DMS153 (cell line): ENCODE measurements at regions not wholly inside any gene's neighbourhood (a gene's known extent, or its start where the extent isn't known, plus 50 kb on each side); places are given as distances from the start of the nearest gene placed in this dataset.

Source experiments
- DNase-seq: peaks from one replicate; lab custom pipeline; 2025; lab: John Stamatoyannopoulos, UW

GRCh38 chr4:128528793-128529553 lies 241.4 kb upstream of the PGRMC2 start:
- DNase-seq, result no peak

- no peak for DNase-seq
Measured at GRCh38 chr4:128527946-128528576, 240.4 kb upstream of the PGRMC2 start.

DNA sequence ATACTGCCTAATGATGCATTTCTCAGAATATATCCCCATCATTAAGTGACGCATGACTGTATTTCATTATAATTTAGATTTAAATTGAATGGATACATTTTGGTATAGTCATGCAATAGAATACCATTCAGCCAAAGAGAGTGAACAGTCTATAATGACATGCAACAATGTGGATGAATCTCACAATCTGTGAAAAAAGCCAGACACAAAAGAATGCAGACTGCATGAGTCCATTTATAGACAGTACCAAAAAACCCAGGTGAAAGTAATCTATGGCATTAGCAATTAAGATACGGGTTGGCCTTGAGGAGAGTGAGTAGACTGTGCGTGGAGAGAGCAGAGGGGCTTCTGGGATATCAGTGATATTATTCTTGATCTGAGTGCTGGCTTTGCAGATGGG lies 239.7 kb upstream of the PGRMC2 start:
- no peak for DNase-seq

GRCh38 chr4:128525992-128526630 lies 238.5 kb upstream of the PGRMC2 start:
- no peak for DNase-seq

DNA sequence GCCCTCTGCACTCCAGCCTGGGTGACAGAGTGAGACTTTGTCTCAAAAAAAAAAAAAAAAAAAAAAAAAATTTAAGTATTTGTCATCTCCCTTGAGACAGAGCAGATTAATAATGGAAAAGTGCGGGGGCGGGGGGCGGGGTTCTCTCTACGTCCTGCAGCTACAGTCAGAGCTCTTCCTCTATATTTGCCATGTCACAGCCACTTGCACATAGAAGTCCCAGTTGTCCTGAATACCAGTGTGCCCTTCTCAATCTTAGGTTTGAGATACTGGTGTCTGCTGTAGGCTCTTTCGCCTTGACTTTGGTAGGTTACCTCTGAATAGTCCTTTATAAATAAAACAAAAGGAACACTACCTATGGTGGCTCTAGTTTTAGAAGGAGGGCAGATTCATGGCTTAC lies 237.8 kb upstream of the PGRMC2 start:
- no peak for DNase-seq

GRCh38 chr4:128524311-128524710 lies 236.7 kb upstream of the PGRMC2 start:
- DNase-seq, result no peak

DNA sequence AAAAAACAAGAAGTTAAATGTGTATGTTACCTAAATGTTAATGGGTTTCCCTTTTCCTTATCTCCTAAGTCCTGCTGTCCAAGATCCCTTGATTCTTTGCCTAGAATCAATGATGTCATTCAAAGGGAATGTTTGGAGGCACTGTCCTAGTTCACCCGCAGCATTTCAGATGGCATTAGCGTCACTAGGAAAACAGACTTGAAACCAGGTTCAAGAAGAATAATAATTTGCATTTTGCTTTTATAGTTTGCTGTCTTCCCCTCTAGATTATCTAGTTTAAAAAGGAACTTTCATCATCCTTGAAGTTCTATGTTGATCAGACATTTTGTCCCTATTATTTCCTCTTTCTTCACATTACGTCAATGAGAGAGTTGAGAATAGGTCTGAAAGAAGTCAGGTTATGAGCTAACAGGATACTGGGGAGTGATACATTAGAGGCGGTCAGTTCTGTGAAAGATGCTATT lies 234.1 kb upstream of the PGRMC2 start:
- DNase-seq, result no peak

DNA sequence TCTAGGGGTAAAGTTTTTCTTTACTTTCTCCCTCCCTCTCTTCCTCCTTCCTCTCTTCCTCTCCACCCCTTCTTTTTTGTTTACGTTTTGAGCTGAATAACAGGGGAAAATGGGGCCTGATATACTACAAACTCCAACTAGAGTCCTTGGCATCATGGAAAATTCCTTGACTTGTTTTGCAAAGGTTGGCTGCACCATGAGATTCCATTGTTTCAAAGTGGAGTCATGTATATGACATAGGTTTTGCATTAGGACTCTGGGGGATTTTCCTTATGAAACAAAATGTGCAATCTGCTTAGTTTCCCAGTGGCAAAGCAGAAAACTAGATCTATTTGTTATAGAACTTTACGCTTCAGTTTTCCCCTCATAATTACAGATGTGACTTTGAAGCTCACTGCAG lies 233.5 kb upstream of the PGRMC2 start:
- no peak for DNase-seq

DNA sequence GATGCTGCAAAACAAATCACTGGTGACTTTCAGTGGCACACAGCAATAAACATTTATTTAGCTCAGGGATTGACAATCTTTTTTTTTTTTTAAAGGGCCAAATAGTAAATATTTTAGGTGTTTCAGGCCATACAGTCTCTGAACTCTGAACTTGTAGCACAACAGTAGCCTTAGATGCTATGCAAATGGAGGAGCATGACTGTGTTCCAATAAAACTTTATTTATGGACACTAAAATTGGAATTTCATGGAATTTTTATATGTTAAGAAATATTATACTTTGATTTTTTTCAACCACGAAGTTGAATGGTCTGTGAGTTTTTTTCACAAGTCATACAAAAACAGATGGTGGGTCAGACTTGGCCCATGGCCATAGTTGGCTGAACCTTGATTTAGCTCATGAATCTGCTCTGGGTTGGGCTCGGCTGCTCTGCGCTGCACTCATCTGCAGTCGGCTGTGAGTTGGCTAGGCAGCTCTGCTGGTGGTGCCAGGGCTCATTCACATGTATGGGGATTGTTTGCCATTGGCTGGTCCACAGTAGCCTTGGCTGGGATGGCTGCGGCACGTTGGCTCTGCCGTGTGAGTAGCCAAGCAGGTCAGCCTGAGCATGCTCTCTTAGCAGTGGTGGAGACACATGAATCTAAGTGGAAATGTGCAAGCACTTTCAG lies 231.7 kb upstream of the PGRMC2 start:
- DNase-seq, result no peak

DNA sequence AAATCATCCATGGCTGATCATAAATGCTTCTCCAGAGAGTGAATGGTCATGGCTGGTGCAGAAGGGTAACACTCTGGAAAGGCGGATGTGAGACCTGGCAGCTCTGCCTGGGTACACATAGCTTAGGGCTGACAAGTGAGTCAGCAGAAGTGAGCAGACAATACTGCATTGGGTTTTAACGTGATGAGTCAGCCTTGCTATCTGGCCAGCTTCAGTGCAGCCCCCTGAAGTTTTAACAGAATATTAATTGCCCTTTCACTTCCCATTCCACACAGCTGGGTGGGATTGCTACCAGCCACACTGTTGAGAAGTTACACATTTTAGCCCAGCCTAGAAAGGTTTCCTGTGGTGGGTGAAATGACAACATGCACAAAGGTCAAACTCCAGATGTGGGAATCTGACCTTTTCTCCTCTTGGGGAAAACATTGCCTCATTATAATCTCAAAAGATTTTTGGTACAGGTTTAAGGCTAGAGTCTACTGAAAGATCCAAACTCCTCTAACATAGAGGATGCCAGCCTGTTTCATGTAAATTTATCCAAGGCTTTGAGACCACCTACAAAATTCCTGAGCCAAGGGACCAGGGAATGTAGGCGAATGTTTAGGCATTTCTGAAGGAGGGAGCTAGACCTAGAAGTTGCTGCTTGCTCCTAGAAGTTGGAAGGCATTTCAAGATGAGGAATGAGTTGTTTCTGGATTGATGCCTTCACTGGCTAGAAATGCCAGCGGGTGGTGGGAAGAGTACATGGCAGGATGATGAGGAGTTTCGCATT lies 230.3 kb upstream of the PGRMC2 start:
- DNase-seq, result no peak

DNA sequence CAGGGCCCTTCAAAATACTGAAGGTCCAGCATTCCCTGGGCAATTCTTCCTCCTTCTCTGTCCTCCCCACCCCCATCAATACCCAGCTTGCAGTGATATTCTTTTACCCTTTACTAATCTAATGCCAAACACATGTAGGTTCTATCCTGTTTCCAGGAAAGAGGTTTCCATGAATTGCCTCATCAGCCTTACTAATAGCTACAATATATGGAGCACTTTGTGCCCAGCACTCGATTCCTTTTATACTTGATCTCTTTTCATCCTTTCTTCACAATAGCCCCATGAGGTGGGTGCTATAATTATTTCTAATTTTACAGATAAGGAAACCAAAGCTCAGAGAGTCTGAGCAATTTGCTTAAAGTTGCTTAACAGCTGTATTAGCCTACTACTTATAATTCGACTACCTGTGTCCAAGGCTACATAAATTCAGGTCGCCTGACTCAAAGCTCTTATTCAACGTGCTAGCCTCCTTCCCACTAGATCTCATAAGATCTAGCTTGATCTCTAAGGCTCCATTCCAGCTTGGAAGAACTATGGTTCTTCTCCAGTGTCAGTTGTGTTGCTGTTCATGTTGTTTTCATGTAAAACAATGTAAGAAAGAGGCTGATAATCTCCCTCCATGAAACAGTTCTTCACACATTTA lies 229.6 kb upstream of the PGRMC2 start:
- DNase-seq, result no peak

DNA sequence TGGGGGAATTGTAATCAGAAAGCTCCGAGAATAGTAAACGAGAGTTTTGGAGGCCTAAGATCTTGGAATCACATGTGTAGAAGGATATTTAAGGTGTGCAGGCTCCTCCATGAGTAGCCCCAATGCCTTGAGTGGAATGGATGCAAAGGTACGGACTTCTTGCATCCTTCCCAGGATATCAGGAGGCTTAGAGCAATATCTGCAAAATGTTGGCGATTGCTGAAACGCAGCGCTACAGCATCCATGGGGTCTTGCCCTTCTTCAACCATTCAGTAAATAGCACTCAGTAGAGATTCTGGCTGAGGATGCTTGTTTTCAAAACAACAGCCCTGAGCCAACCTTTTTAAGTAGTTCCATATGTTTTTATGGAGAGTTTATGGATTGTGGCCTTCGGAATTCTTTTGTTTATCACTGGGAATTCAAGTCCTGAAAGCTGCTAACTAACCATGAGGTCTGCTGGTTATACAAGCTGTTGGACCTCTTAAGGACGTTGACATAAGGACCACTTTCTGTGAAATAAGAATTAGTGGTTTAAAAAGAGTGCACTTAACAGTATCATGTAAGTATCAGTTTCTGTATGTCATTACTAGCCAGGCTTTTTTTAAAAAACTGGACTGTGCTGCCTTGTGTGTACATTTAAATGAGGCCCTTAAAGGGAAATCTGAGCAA lies 228.8 kb upstream of the PGRMC2 start:
- no peak for DNase-seq

- DNase-seq, result no peak
Measured at GRCh38 chr4:128513664-128514484, 226.3 kb upstream of the PGRMC2 start.

DNA sequence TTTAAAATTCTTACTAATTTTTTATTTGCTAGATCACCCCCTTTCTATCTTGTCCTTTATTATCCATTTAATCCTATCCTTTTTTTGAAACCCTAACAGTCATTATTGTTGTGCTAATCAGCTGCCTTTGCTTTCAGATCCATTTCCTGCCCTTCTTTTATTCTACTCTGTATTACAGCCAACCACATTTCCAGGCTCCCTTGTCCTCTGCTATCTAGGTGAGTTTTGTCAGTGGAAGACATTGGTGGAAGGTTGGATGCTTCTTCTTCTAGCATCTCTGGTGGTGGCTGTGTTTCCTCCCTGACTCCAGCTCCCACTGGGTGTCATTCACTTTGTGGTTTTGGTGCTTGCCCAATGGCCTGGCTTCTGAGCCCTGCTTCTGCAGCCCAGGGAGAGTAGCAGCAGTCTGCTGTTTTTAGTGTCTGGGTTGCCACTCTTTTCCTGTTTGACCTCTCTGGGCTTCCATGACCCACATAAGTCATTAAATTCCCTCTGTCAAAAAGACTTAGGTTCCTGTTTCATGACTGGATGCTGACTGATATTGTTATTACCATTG lies 225.2 kb upstream of the PGRMC2 start:
- no peak for DNase-seq

DNA sequence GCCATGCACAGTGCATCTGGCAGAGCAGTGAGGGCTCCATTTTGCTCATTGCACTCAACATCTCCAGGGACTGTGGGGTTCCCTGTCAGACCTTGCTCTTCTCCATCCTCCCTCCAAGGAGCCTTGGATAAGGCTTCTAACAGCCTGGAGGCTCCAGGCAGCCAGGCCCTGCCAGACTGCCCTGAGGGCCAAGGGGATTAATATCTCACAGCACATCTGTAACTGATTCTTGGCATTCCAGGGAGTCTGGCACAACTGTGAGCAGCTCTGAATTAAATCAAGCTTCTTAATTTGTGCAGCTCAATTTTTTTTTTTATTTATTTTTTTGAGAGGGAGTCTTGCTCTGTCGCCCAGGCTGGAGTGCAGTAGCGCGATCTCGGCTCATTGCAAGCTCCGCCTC lies 224.5 kb upstream of the PGRMC2 start:
- no peak for DNase-seq

DNA sequence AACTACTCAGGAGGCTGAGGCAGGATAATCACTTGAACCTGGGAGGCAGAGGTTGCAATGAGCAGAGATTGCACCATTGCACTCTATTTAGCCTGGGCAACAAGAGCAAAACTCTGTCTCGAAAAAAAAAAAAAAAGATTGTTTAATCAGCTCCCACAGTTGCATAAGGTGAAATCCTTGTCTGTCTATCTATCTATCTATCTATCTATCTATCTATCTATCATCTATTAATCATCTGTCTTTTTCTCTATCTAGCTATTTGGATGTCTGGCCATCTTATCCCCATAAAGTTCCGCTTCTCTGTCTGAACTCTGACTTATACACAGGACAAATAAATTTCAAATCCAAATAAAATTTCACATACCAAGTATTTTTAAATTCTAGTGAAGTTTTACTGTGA lies 223.2 kb upstream of the PGRMC2 start:
- no peak for DNase-seq

DNA sequence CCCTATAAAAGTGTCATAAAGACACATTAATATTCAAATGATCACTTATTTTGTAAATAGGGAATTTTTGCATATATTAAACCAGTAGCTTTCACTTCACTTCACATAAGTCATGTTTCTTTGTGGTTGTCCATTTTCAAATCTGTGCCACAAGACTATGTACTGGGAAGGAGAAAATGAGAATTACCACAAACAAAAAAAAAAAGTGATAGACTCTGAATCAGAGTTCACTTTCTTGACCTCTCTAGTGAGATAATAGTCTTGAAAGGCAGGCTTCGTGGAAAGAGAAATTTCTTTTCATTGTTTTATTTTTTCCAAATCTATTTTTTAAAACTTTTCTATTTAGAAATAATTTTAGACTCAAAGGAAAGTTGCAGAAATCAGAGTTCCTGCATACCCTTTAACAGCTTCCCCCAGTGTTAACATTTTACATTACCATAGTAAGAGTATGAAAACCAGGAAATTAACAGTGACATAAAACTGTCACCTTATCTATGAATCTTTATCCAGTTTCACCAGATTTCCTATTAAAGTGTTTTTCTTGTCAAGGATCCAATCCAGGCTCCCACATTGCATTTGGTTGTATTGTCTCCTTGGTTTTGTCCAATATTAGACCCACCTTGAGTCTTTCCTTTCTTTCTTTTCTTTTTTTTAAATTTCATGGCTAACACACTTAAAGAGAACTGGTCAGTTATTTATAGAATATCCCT lies 215.4 kb upstream of the PGRMC2 start:
- no peak for DNase-seq

DNA sequence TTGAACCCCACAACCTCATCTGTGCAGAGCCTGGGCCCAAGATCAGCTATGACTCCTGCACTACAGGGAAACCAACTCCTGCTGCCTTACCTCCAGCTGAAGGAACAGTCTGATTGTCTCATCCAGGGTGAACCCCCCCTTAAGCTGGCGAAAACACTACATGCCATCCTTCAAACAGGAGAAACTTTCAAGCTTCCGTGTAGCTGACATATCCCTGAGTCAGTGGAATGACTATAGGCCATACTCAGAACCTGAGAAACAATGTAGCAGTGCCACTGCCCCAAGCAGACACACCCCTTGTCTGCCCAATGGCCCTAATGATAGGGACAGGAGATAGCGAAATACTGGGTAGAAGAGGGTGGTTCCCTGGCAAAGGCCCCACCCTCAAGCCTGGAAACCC lies 213.6 kb upstream of the PGRMC2 start:
- no peak for DNase-seq
